ENCODE measurements at regions not wholly inside any gene's neighbourhood (a gene's known extent, or its start where the extent isn't known, plus 50 kb on each side); places are given as distances from the start of the nearest gene placed in this dataset.
"Not testable (repeated sequence)": the region's sequence is repeated elsewhere in the genome, so short reads cannot be mapped to it uniquely, and the experiment has no call there.

GRCh38 chr1:91098299-91098906 lies 76.6 kb upstream of the ZNF644 start:
- no peak for DNase-seq (ENCODE audit: low read depth in 2 of 2)

DNA sequence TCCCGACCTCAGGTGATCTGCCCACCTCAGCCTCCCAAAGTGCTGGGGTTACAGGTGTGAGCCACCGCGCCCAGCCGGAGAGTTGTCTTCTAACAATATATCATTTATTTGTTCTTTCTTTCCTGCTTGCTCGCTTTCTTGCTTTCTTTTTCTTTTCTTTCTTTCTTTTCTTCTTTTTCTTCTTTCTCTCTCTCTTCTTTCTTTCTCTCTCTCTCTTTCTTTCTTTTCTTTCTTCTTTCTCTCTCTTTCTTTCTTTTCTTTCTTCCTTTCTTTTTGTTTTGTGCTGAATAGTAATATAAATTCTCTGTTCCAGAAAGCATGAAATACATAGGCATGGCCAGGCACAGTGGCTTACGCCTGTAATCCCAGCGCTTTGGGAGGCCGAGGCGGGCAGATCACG lies 73.5 kb upstream of the ZNF644 start:
- not testable (repeated sequence) for DNase-seq (ENCODE audit: low read depth in 2 of 2)

DNA sequence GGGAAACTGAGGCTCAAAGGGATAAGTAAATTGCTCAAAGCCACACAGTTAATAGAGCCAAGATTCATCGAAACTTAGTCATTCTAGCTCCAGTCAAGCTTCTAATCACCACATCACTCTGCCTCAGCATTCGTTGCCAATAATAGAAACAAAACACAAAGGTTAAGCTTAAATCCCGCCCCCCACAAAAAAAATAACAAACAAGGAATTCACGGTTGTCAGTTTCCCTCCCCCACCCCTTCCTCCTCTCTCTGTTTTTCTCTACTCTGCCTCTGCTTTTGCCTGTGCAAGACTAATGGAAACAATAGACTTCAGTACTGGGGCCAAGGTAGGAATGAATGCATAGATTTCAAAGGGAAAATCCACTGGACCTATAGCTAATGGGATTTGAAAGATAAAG lies 70.7 kb upstream of the ZNF644 start:
- DNase-seq (ENCODE audit: low read depth in 2 of 2), result no peak

DNA sequence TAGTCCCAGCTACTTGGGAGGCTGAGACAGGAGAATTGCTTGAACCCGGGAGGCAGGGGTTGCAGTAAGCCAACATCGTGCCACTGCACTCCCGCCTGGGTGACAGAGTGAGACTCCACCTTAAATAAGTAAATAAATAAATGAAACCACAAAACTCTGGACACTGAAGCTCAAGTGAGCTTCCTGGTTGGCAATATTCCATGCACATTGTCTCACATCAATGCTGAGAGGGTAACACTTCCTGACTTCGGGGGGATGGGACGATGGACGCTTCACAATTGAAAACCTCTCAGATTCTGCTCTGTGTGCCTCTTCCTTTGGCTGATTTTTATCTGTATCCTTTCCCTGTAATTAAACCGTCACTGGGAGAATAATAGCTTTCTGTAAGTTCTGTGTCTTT lies 70.0 kb upstream of the ZNF644 start:
- no peak for DNase-seq (ENCODE audit: low read depth in 2 of 2)

DNA sequence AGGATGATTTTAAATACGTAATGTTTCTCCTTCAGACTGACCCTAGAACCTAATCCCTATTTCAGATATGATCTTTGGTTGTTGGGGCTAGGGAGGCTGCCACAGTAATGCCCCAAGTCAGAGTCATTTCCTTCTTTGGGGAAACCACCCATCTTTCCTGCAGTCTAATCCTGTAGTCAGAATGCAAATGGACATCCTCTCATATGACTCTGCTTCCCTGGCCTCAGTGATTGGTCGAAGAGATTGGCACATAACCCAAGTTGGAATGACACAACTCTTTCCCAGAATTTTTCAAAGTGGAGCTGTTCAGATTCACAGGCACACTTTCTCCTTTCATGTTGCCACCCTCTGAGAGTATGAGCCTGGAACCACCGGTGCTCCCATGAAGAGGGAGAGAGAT lies 58.8 kb upstream of the ZNF644 start:
- no peak for DNase-seq (ENCODE audit: low read depth in 2 of 2)

DNA sequence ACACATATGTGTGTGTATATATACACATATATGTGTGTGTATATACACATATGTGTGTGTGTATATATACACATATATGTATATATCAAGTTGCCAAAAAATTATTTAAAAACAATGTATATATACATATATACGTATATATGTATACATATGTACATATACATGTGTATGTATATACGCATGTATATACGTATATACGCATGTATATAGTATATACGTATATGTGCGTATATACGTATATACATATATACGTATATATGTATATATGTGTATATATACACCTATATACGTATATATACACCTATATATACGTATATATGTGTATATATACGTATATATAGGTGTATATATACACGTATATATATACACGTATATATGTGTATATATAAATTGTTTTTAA lies 57.0 kb upstream of the ZNF644 start:
- no peak for DNase-seq (ENCODE audit: low read depth in 2 of 2)

DNA sequence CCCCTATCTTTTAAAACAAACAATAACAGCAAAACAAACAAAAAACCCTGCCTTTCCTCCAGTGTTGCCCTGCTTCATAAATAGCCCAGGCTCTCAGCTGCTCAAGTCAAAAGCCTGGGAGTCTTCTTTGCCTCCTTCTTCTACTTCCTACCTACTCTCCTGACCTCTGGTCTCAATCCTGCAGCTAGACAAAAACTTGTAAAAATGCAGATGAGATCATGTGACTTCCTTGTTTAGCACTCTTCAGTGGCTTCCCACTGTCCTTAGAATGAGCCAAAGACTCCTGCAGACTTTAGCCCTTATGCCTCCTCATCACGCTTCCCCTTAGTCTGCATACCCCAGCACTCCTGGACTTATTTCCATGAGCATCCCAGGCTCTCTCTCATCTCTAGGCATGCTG lies 55.0 kb upstream of the ZNF644 start:
- no peak for DNase-seq (ENCODE audit: low read depth in 2 of 2)

GRCh38 chr1:91075233-91076135 lies 53.6 kb upstream of the ZNF644 start:
- no peak for DNase-seq (ENCODE audit: low read depth in 2 of 2)

GRCh38 chr1:91073299-91073698 lies 51.5 kb upstream of the ZNF644 start:
- no peak for DNase-seq (ENCODE audit: low read depth in 2 of 2)

- DNase-seq (ENCODE audit: low read depth in 2 of 2), result no peak
Observed at GRCh38 chr1:91071838-91072237, 50.0 kb upstream of the ZNF644 start.

Measured in stimulated activated CD8-positive, alpha-beta memory T cell treated with anti-CD3 and anti-CD28 coated beads, Interleukin-7, amount 100 ng/mL, for 1 hour (primary cell).